ENCODE measurements at regions not wholly inside any gene's neighbourhood (a gene's known extent, or its start where the extent isn't known, plus 50 kb on each side); places are given as distances from the start of the nearest gene placed in this dataset.

DNA sequence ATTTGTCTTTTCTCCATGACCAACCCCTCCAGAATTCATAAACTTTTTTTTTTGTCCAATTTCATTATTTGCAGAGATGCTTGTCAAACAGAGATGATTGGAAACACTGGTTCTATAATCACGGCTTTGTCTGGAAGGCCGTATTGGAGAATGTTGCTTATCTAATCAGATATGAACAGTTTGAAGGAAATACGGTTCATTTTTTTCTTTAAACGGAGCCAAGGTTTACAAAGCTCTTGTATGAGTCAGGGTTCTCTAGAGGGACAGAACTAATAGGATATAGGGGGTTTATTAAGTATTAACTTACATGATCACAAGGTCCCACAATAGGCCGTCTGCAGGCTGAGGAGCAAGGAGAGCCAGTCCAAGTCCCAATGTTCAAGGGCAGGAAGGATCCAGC lies 1415.8 kb downstream of the C4orf33 start:
- no peak for TF ChIP-seq EZH2phosphoT487 (IDR thresholded peaks at IDR 0.05; ENCODE audit: insufficient read depth, low read depth)
- TF ChIP-seq EZH2 (IDR thresholded peaks at IDR 0.05; ENCODE audit: insufficient read depth, poor library complexity, severe bottlenecking) = no peak

All from GM23248 (cell line).